ENCODE measurements at regions not wholly inside any gene's neighbourhood (a gene's known extent, or its start where the extent isn't known, plus 50 kb on each side); places are given as distances from the start of the nearest gene placed in this dataset.
A peak's percentile ranks its signal among the peaks of the same experiment; 100 is the strongest.

DNA sequence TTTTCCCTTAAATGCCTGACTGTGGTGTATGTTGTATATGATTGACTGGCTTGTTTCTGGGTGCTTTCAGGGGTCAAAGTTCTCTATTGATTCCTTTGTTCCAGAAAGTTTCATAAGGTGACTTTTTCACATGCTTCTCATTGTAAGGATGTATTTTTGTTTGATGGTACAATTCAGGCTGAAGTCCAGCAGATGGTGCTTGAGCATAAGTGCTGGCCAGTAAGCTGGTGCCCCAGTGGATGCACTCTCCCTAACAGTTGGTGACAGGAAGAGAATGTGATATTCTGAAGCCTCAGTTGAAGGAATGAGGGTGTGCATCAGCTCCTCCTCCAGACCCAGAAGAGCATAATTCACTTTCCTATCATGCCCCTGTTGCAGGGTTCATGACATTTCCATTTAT, 1941.6 kb upstream of the PRR20A start:
- Histone ChIP-seq H3K4me3 (ENCODE audit: low read length) (no peak overlapping the region), H3K27ac (ENCODE audit: low read length) (no peak overlapping the region), H3K9ac (ENCODE audit: low read length) (no peak overlapping the region), H3K4me2 (ENCODE audit: low read length) (no peak overlapping the region), H3K9me3 (ENCODE audit: low read length) (no peaks in the 10 kb centered on the region), H3K27me3 (ENCODE audit: insufficient read depth, low read depth, low read length) (no peaks in the 10 kb centered on the region), H3K9me2 (ENCODE audit: insufficient read depth, low read length) (no peaks in the 10 kb centered on the region), H3F3A (ENCODE audit: insufficient read depth, low read length, poor library complexity, severe bottlenecking) (no peaks in the 10 kb centered on the region), H3K36me3 (ENCODE audit: insufficient read depth, low read length) (no peaks in the 10 kb centered on the region), H4K20me1 (ENCODE audit: insufficient read depth) (no peaks in the 10 kb centered on the region), H2AFZ (ENCODE audit: low read depth, low read length) (no peak overlapping the region), H3K79me2 (replicated peaks; ENCODE audit: insufficient read depth, low read length) (no peaks in the 10 kb centered on the region)
- no peak for TF ChIP-seq TAF1 (IDR thresholded peaks at IDR 0.05; ENCODE audit: low read depth)
- TF ChIP-seq SMC3 (conservative IDR thresholded peaks at IDR 0.05; ENCODE audit: poor library complexity), result peak; percentile 29
- peak; percentile 59 for TF ChIP-seq RAD21 (conservative IDR thresholded peaks at IDR 0.05)
- TF ChIP-seq EZH2 (IDR thresholded peaks at IDR 0.05; ENCODE audit: borderline replicate concordance, insufficient read depth, low read length, poor library complexity, severe bottlenecking), result no peak
- peak; percentile 38 for TF ChIP-seq CTCF (IDR thresholded peaks at IDR 0.05; ENCODE audit: poor library complexity, severe bottlenecking)

- H3K9me2 ChIP-seq (ENCODE audit: insufficient read depth, low read length), result no peaks in the 10 kb centered on the region
- no peak overlapping the region for H3K9ac ChIP-seq (ENCODE audit: low read length)
- H2AFZ ChIP-seq (ENCODE audit: low read depth, low read length), result no peak overlapping the region
Observed at GRCh38 chr13:55214841-55215345, 1925.8 kb upstream of the PRR20A start.

More at GRCh38 chr13:55214841-55215345, 1925.8 kb upstream of the PRR20A start:
- H3K4me2 ChIP-seq (ENCODE audit: low read length), result no peak overlapping the region
- H3F3A ChIP-seq (ENCODE audit: insufficient read depth, low read length, poor library complexity, severe bottlenecking), result peaks cover 4% of the 10 kb centered on the region
- H3K79me2 ChIP-seq (replicated peaks; ENCODE audit: insufficient read depth, low read length), result no peaks in the 10 kb centered on the region
- no peak for TF ChIP-seq TAF1 (IDR thresholded peaks at IDR 0.05; ENCODE audit: low read depth)
- peak; percentile 67 for TF ChIP-seq POLR2AphosphoS5 (IDR thresholded peaks at IDR 0.05)
- no peak for TF ChIP-seq MXI1 (conservative IDR thresholded peaks at IDR 0.05; ENCODE audit: poor library complexity, severe bottlenecking)
- TF ChIP-seq EP300 (conservative IDR thresholded peaks at IDR 0.05; ENCODE audit: poor library complexity, severe bottlenecking), result peak; percentile 88
- TF ChIP-seq, protein P1, sequence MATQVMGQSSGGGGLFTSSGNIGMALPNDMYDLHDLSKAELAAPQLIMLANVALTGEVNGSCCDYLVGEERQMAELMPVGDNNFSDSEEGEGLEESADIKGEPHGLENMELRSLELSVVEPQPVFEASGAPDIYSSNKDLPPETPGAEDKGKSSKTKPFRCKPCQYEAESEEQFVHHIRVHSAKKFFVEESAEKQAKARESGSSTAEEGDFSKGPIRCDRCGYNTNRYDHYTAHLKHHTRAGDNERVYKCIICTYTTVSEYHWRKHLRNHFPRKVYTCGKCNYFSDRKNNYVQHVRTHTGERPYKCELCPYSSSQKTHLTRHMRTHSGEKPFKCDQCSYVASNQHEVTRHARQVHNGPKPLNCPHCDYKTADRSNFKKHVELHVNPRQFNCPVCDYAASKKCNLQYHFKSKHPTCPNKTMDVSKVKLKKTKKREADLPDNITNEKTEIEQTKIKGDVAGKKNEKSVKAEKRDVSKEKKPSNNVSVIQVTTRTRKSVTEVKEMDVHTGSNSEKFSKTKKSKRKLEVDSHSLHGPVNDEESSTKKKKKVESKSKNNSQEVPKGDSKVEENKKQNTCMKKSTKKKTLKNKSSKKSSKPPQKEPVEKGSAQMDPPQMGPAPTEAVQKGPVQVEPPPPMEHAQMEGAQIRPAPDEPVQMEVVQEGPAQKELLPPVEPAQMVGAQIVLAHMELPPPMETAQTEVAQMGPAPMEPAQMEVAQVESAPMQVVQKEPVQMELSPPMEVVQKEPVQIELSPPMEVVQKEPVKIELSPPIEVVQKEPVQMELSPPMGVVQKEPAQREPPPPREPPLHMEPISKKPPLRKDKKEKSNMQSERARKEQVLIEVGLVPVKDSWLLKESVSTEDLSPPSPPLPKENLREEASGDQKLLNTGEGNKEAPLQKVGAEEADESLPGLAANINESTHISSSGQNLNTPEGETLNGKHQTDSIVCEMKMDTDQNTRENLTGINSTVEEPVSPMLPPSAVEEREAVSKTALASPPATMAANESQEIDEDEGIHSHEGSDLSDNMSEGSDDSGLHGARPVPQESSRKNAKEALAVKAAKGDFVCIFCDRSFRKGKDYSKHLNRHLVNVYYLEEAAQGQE (IDR thresholded peaks at IDR 0.05; ENCODE audit: borderline replicate concordance), result no peak
- H3K36me3 ChIP-seq (ENCODE audit: insufficient read depth, low read length), result no peaks in the 10 kb centered on the region
- H3K27ac ChIP-seq (ENCODE audit: low read length), result no peak overlapping the region
- H3K4me3 ChIP-seq (ENCODE audit: low read length), result no peak overlapping the region
- H3K9me3 ChIP-seq (ENCODE audit: low read length), result no peaks in the 10 kb centered on the region
- H4K20me1 ChIP-seq (ENCODE audit: insufficient read depth), result no peaks in the 10 kb centered on the region
- no peaks in the 10 kb centered on the region for H3K27me3 ChIP-seq (ENCODE audit: insufficient read depth, low read depth, low read length)
